Muscle of back (tissue), 3 donors: ENCODE measurements at regions not wholly inside any gene's neighbourhood (a gene's known extent, or its start where the extent isn't known, plus 50 kb on each side); places are given as distances from the start of the nearest gene placed in this dataset.
A peak's percentile ranks its signal among the peaks of the same experiment; 100 is the strongest.

Source experiments
- DNase-seq, 3 donors: peaks; one replicate each; pipeline versions ENCODE4 v3.0.0 to v3.0.0-alpha.2; 2013

DNA sequence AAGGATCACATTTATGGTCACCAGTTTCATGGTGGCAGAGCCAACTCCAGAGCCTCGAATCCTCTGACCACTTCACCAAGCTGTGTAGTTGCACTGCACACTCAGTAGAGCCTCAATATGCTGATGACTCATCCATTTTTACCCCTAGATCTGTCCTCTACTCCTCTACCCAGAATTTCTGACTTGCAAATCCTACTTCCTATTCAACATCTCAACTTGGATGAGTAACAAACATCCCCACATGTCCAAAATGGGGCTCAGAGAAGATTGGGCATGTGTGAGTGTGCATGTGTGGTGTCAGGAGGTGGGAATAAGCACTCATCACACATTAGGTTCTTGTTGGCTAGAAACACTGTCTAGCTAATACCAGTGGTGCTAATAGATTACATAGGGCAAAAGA lies 57.8 kb upstream of the IGFBP2 start:
- DNase-seq: no peak

DNA sequence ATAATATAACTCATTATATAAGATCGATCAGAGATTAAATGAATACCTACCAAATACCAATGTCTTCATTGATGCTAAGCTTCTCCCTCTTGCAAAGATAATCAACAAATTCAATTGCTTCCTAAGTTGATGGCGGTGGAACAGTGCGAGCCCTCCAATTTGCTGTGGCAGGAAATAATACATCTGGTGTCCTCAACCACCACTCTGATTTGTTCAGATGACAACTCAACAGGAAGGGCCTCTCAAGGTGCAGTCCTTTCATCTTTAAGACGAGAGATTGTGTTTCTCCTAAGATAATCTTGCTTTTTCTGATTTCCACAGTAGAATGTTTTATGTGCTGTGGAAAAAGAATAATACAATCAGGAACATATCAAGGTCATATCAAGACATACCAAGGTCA lies 56.6 kb upstream of the IGFBP2 start:
- no peak for DNase-seq

DNA sequence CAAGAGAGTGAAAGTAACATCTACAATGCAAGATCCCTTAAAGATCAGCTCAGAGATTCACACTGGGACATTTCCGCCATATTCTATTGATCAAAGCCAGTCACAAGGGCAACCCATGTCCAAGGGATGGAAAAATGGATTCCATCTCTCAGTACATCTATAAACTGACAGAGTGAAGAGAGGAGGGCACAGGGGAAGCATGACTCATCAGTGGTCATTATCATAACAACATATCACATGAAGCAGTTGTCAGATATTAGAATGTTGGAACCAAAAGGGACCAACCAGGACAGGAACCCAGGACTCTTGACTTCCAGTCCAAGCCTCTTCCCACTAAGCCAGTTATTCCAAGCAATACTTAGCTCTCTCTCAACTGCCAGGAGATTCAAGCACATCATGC lies 54.9 kb upstream of the IGFBP2 start:
- no peak for DNase-seq

DNA sequence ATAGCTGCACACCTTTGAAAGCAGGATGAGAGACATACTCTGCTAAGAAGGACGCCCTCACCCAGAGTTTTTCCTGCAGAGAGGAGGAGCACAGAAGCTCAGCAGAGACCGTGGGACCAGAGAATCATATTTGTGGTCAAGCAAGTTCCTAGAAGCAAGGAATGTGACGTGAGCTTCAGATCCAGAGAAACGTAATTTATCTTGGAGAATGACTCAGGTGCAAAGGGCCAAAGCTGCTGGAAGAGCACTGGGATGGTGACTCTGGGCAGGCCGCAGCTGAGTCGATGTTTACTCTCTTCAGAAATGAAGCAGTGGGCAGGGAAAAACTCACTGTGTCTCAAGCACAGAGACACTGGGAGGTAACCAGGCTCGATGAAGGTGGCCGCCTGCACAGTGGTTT lies 50.1 kb upstream of the IGFBP2 start:
- DNase-seq: peak in 1 of 3 donors; percentile 71
